ENCODE measurements at regions not wholly inside any gene's neighbourhood (a gene's known extent, or its start where the extent isn't known, plus 50 kb on each side); places are given as distances from the start of the nearest gene placed in this dataset.

DNA sequence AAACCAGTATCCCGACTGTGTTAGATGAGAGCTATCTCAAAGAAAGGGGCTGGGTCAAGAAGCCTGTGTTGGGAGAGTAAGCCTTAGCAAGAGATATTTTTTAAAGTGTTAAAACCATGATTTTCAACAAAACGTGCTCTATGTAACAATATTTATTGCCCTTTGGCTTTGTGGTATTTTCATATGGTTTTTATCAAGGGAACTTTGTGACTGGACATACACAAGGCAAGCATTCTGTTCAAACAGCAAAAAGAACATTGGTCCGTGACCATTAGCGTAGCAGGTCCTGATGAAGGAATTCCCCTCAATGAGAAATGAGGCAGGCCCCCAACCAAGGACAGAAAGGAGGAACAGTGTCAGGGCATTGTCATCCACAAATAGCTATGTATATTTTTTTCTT is 222.6 kb downstream of the MYLK4 start:
- no peak overlapping the region for H3K9ac ChIP-seq (ENCODE audit: low read length)
- no peaks in the 10 kb centered on the region for H3K79me2 ChIP-seq (ENCODE audit: insufficient read depth, low read length)
- H4K20me1 ChIP-seq (ENCODE audit: insufficient read depth, low read length), result no peaks in the 10 kb centered on the region
- H2AFZ ChIP-seq (ENCODE audit: low read length), result no peak overlapping the region
- no peaks in the 10 kb centered on the region for H3K9me2 ChIP-seq (ENCODE audit: low read depth, low read length)
- H3K27me3 ChIP-seq (ENCODE audit: insufficient read depth, low read length), result no peaks in the 10 kb centered on the region
- no peak overlapping the region for H3K27ac ChIP-seq (ENCODE audit: low read depth, low read length, poor library complexity, severe bottlenecking)
- no peaks in the 10 kb centered on the region for H3K4me1 ChIP-seq (ENCODE audit: insufficient read depth, low read length, severe bottlenecking)
- TF ChIP-seq CTCF (IDR thresholded peaks at IDR 0.05; ENCODE audit: low read length), result no peak
- no peak for TF ChIP-seq EZH2 (IDR thresholded peaks at IDR 0.05; ENCODE audit: borderline replicate concordance, low read length)
- no peaks in the 10 kb centered on the region for H3F3A ChIP-seq (ENCODE audit: insufficient read depth, low read length)
- H3K36me3 ChIP-seq (ENCODE audit: insufficient read depth, low read length), result no peaks in the 10 kb centered on the region
- H3K9me3 ChIP-seq (ENCODE audit: low read length), result no peaks in the 10 kb centered on the region
- H3K4me2 ChIP-seq (ENCODE audit: low read length), result no peak overlapping the region
- no peak overlapping the region for H3K4me3 ChIP-seq (ENCODE audit: low read depth, low read length, poor library complexity, severe bottlenecking)

GRCh38 chr6:2526766-2527165 is 224.0 kb downstream of the MYLK4 start:
- Histone ChIP-seq H3K9me3 (ENCODE audit: low read length) (no peaks in the 10 kb centered on the region), H3K79me2 (ENCODE audit: insufficient read depth, low read length) (no peaks in the 10 kb centered on the region), H3K27me3 (ENCODE audit: insufficient read depth, low read length) (no peaks in the 10 kb centered on the region), H3K4me2 (ENCODE audit: low read length) (no peak overlapping the region), H3K4me3 (ENCODE audit: low read depth, low read length, poor library complexity, severe bottlenecking) (no peak overlapping the region), H3K9ac (ENCODE audit: low read length) (no peak overlapping the region), H3K36me3 (ENCODE audit: insufficient read depth, low read length) (no peaks in the 10 kb centered on the region), H4K20me1 (ENCODE audit: insufficient read depth, low read length) (no peaks in the 10 kb centered on the region), H2AFZ (ENCODE audit: low read length) (no peak overlapping the region), H3K4me1 (ENCODE audit: insufficient read depth, low read length, severe bottlenecking) (no peaks in the 10 kb centered on the region), H3F3A (ENCODE audit: insufficient read depth, low read length) (no peaks in the 10 kb centered on the region), H3K9me2 (ENCODE audit: low read depth, low read length) (no peaks in the 10 kb centered on the region), H3K27ac (ENCODE audit: low read depth, low read length, poor library complexity, severe bottlenecking) (no peak overlapping the region)
- no peak for TF ChIP-seq EZH2 (IDR thresholded peaks at IDR 0.05; ENCODE audit: borderline replicate concordance, low read length)
- TF ChIP-seq CTCF (IDR thresholded peaks at IDR 0.05; ENCODE audit: low read length), result no peak

DNA sequence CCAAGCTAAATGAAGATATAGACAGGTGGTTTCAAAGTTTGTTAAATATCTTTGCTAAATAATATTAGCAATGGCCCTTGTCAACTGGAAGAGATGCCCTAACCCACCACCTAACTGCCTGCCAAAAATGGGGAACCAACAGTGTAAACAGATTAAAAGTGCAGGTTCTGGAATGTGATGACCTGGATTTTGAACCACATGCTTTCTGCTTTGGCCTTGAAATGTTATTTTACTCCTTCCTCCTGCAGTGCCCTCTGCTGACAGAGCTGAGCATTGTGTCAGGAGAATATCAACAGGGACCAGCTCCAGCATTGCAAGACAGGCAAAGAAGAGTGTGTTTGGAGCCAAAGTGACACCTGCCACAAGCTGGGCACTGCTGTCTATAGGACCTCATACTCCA is 226.6 kb downstream of the MYLK4 start:
- H3K4me2 ChIP-seq (ENCODE audit: low read length), result no peak overlapping the region

More for the DNA sequence above, 226.6 kb downstream of the MYLK4 start:
- Histone ChIP-seq H3K36me3 (ENCODE audit: insufficient read depth, low read length) (no peaks in the 10 kb centered on the region; the same call in 1 of the 2 replicates), H3F3A (ENCODE audit: insufficient read depth, low read length) (no peaks in the 10 kb centered on the region), H3K27me3 (ENCODE audit: insufficient read depth, low read length) (no peaks in the 10 kb centered on the region), H3K9me2 (ENCODE audit: low read depth, low read length) (no peaks in the 10 kb centered on the region), H3K9ac (ENCODE audit: low read length) (no peak overlapping the region), H2AFZ (ENCODE audit: low read length) (no peak overlapping the region), H3K4me3 (ENCODE audit: low read depth, low read length, poor library complexity, severe bottlenecking) (no peak overlapping the region), H3K27ac (ENCODE audit: low read depth, low read length, poor library complexity, severe bottlenecking) (no peak overlapping the region), H3K79me2 (ENCODE audit: insufficient read depth, low read length) (no peaks in the 10 kb centered on the region), H4K20me1 (ENCODE audit: insufficient read depth, low read length) (no peaks in the 10 kb centered on the region), H3K9me3 (ENCODE audit: low read length) (peaks cover 5% of the 10 kb centered on the region; the same call in 1 of the 2 replicates), H3K4me1 (ENCODE audit: insufficient read depth, low read length, severe bottlenecking) (no peaks in the 10 kb centered on the region)
- peak; percentile 39; the same call in 1 of the 2 replicates for TF ChIP-seq CTCF (IDR thresholded peaks at IDR 0.05; ENCODE audit: low read length)
- no peak for TF ChIP-seq EZH2 (IDR thresholded peaks at IDR 0.05; ENCODE audit: borderline replicate concordance, low read length)

Data from OCI-LY1 (cell line).